ENCODE measurements at regions not wholly inside any gene's neighbourhood (a gene's known extent, or its start where the extent isn't known, plus 50 kb on each side); places are given as distances from the start of the nearest gene placed in this dataset.

- Histone ChIP-seq H3K9ac (ENCODE audit: low read depth, low read length, poor library complexity, severe bottlenecking) (no peak overlapping the region), H3K27me3 (ENCODE audit: insufficient read depth, low read length, poor library complexity, severe bottlenecking) (peaks cover 38% of the 10 kb centered on the region), H3K9me3 (ENCODE audit: insufficient read depth, low read depth, low read length) (no peaks in the 10 kb centered on the region), H3K4me3 (ENCODE audit: low read length, poor library complexity, severe bottlenecking) (no peak overlapping the region), H3K4me2 (ENCODE audit: low read depth, low read length, poor library complexity, severe bottlenecking) (no peak overlapping the region), H3K4me1 (ENCODE audit: insufficient read depth, low read length, poor library complexity, severe bottlenecking) (peaks cover 7% of the 10 kb centered on the region), H2AFZ (ENCODE audit: low read length) (no peak overlapping the region), H3F3A (ENCODE audit: low read depth) (no peaks in the 10 kb centered on the region), H4K20me1 (ENCODE audit: insufficient read depth, low read length, poor library complexity, severe bottlenecking) (no peaks in the 10 kb centered on the region), H3K9me2 (replicated peaks; ENCODE audit: low read depth, low read length) (no peaks in the 10 kb centered on the region), H3K36me3 (ENCODE audit: insufficient read depth, low read length) (no peaks in the 10 kb centered on the region), H3K79me2 (ENCODE audit: insufficient read depth, low read length) (no peaks in the 10 kb centered on the region)
- TF ChIP-seq EZH2phosphoT487 (IDR thresholded peaks at IDR 0.05; ENCODE audit: borderline replicate concordance), result no peak
- TF ChIP-seq CTCF (conservative IDR thresholded peaks at IDR 0.05; ENCODE audit: low read length), result no peak
Observed at GRCh38 chr10:43961523-43962345, 313.1 kb upstream of the ZNF32 start.

GRCh38 chr10:43960981-43961380 lies 312.3 kb upstream of the ZNF32 start:
- H3K36me3 ChIP-seq (ENCODE audit: insufficient read depth, low read length), result no peaks in the 10 kb centered on the region
- no peak overlapping the region for H3K4me2 ChIP-seq (ENCODE audit: low read depth, low read length, poor library complexity, severe bottlenecking)
- H3K9ac ChIP-seq (ENCODE audit: low read depth, low read length, poor library complexity, severe bottlenecking), result no peak overlapping the region
- H2AFZ ChIP-seq (ENCODE audit: low read length), result no peak overlapping the region
- H3F3A ChIP-seq (ENCODE audit: low read depth), result no peaks in the 10 kb centered on the region
- peaks cover 31% of the 10 kb centered on the region for H3K27me3 ChIP-seq (ENCODE audit: insufficient read depth, low read length, poor library complexity, severe bottlenecking)
- H3K9me2 ChIP-seq (replicated peaks; ENCODE audit: low read depth, low read length), result no peaks in the 10 kb centered on the region
- TF ChIP-seq EZH2phosphoT487 (IDR thresholded peaks at IDR 0.05; ENCODE audit: borderline replicate concordance) (no peak), CTCF (conservative IDR thresholded peaks at IDR 0.05; ENCODE audit: low read length) (no peak)
- no peak overlapping the region for H3K4me3 ChIP-seq (ENCODE audit: low read length, poor library complexity, severe bottlenecking)
- H4K20me1 ChIP-seq (ENCODE audit: insufficient read depth, low read length, poor library complexity, severe bottlenecking), result no peaks in the 10 kb centered on the region
- H3K9me3 ChIP-seq (ENCODE audit: insufficient read depth, low read depth, low read length), result no peaks in the 10 kb centered on the region
- H3K4me1 ChIP-seq (ENCODE audit: insufficient read depth, low read length, poor library complexity, severe bottlenecking), result peaks cover 7% of the 10 kb centered on the region
- no peaks in the 10 kb centered on the region for H3K79me2 ChIP-seq (ENCODE audit: insufficient read depth, low read length)

- H3K4me1 ChIP-seq (ENCODE audit: insufficient read depth, low read length, poor library complexity, severe bottlenecking), result peaks cover 5% of the 10 kb centered on the region
- H2AFZ ChIP-seq (ENCODE audit: low read length), result no peak overlapping the region
- no peak overlapping the region for H3K4me2 ChIP-seq (ENCODE audit: low read depth, low read length, poor library complexity, severe bottlenecking)
- no peaks in the 10 kb centered on the region for H4K20me1 ChIP-seq (ENCODE audit: insufficient read depth, low read length, poor library complexity, severe bottlenecking)
- H3K79me2 ChIP-seq (ENCODE audit: insufficient read depth, low read length), result no peaks in the 10 kb centered on the region
- peaks cover 31% of the 10 kb centered on the region for H3K27me3 ChIP-seq (ENCODE audit: insufficient read depth, low read length, poor library complexity, severe bottlenecking)
- no peak overlapping the region for H3K9ac ChIP-seq (ENCODE audit: low read depth, low read length, poor library complexity, severe bottlenecking)
- H3K9me3 ChIP-seq (ENCODE audit: insufficient read depth, low read depth, low read length), result no peaks in the 10 kb centered on the region
- H3K4me3 ChIP-seq (ENCODE audit: low read length, poor library complexity, severe bottlenecking), result no peak overlapping the region
- H3F3A ChIP-seq (ENCODE audit: low read depth), result no peaks in the 10 kb centered on the region
- no peaks in the 10 kb centered on the region for H3K36me3 ChIP-seq (ENCODE audit: insufficient read depth, low read length)
- no peaks in the 10 kb centered on the region for H3K9me2 ChIP-seq (replicated peaks; ENCODE audit: low read depth, low read length)
- no peak for TF ChIP-seq EZH2phosphoT487 (IDR thresholded peaks at IDR 0.05; ENCODE audit: borderline replicate concordance)
- TF ChIP-seq CTCF (conservative IDR thresholded peaks at IDR 0.05; ENCODE audit: low read length), result no peak
Observed at GRCh38 chr10:43960477-43960876, 311.8 kb upstream of the ZNF32 start.
